ENCODE measurements at regions not wholly inside any gene's neighbourhood (a gene's known extent, or its start where the extent isn't known, plus 50 kb on each side); places are given as distances from the start of the nearest gene placed in this dataset.

GRCh38 chr2:152245653-152246052 is 70.1 kb upstream of the STAM2 start:
- Histone ChIP-seq H3K27me3 (no peaks in the 10 kb centered on the region), H3K27ac (no peak overlapping the region), H3K4me3 (no peak overlapping the region), H3K4me1 (no peaks in the 10 kb centered on the region), H3K36me3 (no peaks in the 10 kb centered on the region), H3K9me3 (no peaks in the 10 kb centered on the region)
- TF ChIP-seq POLR2A (IDR thresholded peaks at IDR 0.05) (no peak), CTCF (IDR thresholded peaks at IDR 0.05) (no peak)
- intact Hi-C loops (cut with DNase I; ENCODE audit: low total_unique reads), result no loop called here
- no peak for DNase-seq

- Histone ChIP-seq H3K4me3 (no peak overlapping the region), H3K9me3 (no peaks in the 10 kb centered on the region), H3K27me3 (no peaks in the 10 kb centered on the region), H3K4me1 (no peaks in the 10 kb centered on the region), H3K36me3 (no peaks in the 10 kb centered on the region), H3K27ac (no peak overlapping the region)
- DNase-seq, result no peak
- intact Hi-C loops (cut with DNase I; ENCODE audit: low total_unique reads), result no loop called here
- no peak for TF ChIP-seq POLR2A (IDR thresholded peaks at IDR 0.05)
- TF ChIP-seq CTCF (IDR thresholded peaks at IDR 0.05), result no peak
Measured at GRCh38 chr2:152246686-152247336, 71.2 kb upstream of the STAM2 start.

- Histone ChIP-seq H3K27me3 (no peaks in the 10 kb centered on the region), H3K36me3 (no peaks in the 10 kb centered on the region), H3K9me3 (no peaks in the 10 kb centered on the region), H3K27ac (no peak overlapping the region), H3K4me1 (no peaks in the 10 kb centered on the region), H3K4me3 (no peak overlapping the region)
- intact Hi-C loops (cut with DNase I; ENCODE audit: low total_unique reads), result no loop called here
- TF ChIP-seq CTCF (IDR thresholded peaks at IDR 0.05) (no peak), POLR2A (IDR thresholded peaks at IDR 0.05) (no peak)
- no peak for DNase-seq
Measured at GRCh38 chr2:152247337-152247695, 71.8 kb upstream of the STAM2 start.

GRCh38 chr2:152250421-152251100 is 75.0 kb upstream of the STAM2 start:
- DNase-seq, result no peak
- H3K27ac ChIP-seq, result no peak overlapping the region
- intact Hi-C loops (cut with DNase I; ENCODE audit: low total_unique reads), result no loop called here
- TF ChIP-seq POLR2A (IDR thresholded peaks at IDR 0.05), result no peak
- TF ChIP-seq CTCF (IDR thresholded peaks at IDR 0.05), result no peak
- no peaks in the 10 kb centered on the region for H3K27me3 ChIP-seq
- no peaks in the 10 kb centered on the region for H3K9me3 ChIP-seq
- no peak overlapping the region for H3K4me3 ChIP-seq
- no peaks in the 10 kb centered on the region for H3K36me3 ChIP-seq
- no peaks in the 10 kb centered on the region for H3K4me1 ChIP-seq

GRCh38 chr2:152251211-152251610 is 75.6 kb upstream of the STAM2 start:
- no peaks in the 10 kb centered on the region for H3K9me3 ChIP-seq
- no peaks in the 10 kb centered on the region for H3K36me3 ChIP-seq
- no peak overlapping the region for H3K27ac ChIP-seq
- TF ChIP-seq POLR2A (IDR thresholded peaks at IDR 0.05) (no peak), CTCF (IDR thresholded peaks at IDR 0.05) (no peak)
- H3K4me3 ChIP-seq, result no peak overlapping the region
- H3K4me1 ChIP-seq, result no peaks in the 10 kb centered on the region
- intact Hi-C loops (cut with DNase I; ENCODE audit: low total_unique reads), result no loop called here
- DNase-seq, result no peak
- no peaks in the 10 kb centered on the region for H3K27me3 ChIP-seq

All from uterus (tissue), 3 donors.